GM23248 (cell line): ENCODE measurements at regions not wholly inside any gene's neighbourhood (a gene's known extent, or its start where the extent isn't known, plus 50 kb on each side); places are given as distances from the start of the nearest gene placed in this dataset.

Experiments used
- EZH2 ChIP-seq: fragments of 200-600 bp; sonication (generic); IDR thresholded peaks from 2 replicates; pipeline ENCODE4 v1.6.1; 2018; ENCODE audit warnings: antibody characterized with exemption, mild to moderate bottlenecking; ENCODE audit not compliant: insufficient read depth, poor library complexity, severe bottlenecking
- EZH2phosphoT487 ChIP-seq: fragments of 200-600 bp; sonication (generic); IDR thresholded peaks from 2 replicates; pipeline ENCODE4 v1.6.1; 2018; ENCODE audit warnings: antibody characterized with exemption, moderate library complexity, mild to moderate bottlenecking, low read depth; ENCODE audit not compliant: insufficient read depth

- TF ChIP-seq EZH2 (no peak), EZH2phosphoT487 (no peak)
Measured at GRCh38 chr12:130076126-130076525, 86.1 kb upstream of the FZD10 start.
